Chondrocyte (in vitro differentiated cells): ENCODE measurements at regions not wholly inside any gene's neighbourhood (a gene's known extent, or its start where the extent isn't known, plus 50 kb on each side); places are given as distances from the start of the nearest gene placed in this dataset.
"Not testable (repeated sequence)": the region's sequence is repeated elsewhere in the genome, so short reads cannot be mapped to it uniquely, and the experiment has no call there.

Source experiments
- DNase-seq: peaks from one replicate; pipeline ENCODE4 v3.0.0; 2021; ENCODE audit warnings: mixed read lengths, low spot score
- H3K27ac Mint-ChIP-seq: one replicate; pipeline ENCODE4 v1.8.0; 2021; ENCODE audit warnings: mild to moderate bottlenecking, moderate library complexity, mixed read lengths; ENCODE audit not compliant: unreplicated experiment
- H3K27me3 Mint-ChIP-seq: 2 replicates; pipeline ENCODE4 v1.8.0; 2021; ENCODE audit warnings: low read depth, mixed read lengths
- H3K36me3 Mint-ChIP-seq: 2 replicates; pipeline ENCODE4 v1.8.0; 2021; ENCODE audit warnings: low read depth, mixed read lengths
- H3K4me1 Mint-ChIP-seq: 2 replicates; pipeline ENCODE4 v1.8.0; 2021; ENCODE audit warnings: low read depth, mild to moderate bottlenecking, mixed read lengths
- H3K4me3 Mint-ChIP-seq: one replicate; pipeline ENCODE4 v1.8.0; 2021; ENCODE audit warnings: mild to moderate bottlenecking, moderate library complexity, mixed read lengths; ENCODE audit not compliant: unreplicated experiment
- H3K9me3 Mint-ChIP-seq: 2 replicates; pipeline ENCODE4 v1.8.0; 2021; ENCODE audit warnings: low read depth, mixed read lengths
- TF ChIP-seq, protein P1 (sequence below): fragments of 200-600 bp; sonication (generic); IDR thresholded peaks from 2 replicates; pipeline ENCODE4 v1.5.0; 2021; ENCODE audit warnings: antibody characterized with exemption, mild to moderate bottlenecking, moderate library complexity

DNA sequence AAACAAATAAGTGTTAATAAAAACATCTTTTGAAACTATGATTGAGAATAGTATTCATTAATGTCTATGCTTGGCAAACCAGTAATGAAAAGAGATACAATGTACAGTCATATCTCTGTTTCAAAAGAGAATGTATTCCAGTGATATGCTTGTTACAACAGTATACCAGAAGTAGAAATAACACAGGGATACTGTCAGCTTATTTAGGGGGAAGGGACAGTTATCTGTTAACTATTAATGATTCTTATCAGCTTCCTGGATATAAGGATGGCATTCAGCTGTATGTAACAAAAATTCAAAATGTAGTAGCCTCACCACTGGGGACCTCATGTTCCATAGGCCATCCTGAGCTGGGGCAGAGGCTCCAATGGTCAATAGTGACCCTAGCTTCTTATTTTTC lies 103.8 kb upstream of the TBX18 start:
- TF ChIP-seq, protein P1, sequence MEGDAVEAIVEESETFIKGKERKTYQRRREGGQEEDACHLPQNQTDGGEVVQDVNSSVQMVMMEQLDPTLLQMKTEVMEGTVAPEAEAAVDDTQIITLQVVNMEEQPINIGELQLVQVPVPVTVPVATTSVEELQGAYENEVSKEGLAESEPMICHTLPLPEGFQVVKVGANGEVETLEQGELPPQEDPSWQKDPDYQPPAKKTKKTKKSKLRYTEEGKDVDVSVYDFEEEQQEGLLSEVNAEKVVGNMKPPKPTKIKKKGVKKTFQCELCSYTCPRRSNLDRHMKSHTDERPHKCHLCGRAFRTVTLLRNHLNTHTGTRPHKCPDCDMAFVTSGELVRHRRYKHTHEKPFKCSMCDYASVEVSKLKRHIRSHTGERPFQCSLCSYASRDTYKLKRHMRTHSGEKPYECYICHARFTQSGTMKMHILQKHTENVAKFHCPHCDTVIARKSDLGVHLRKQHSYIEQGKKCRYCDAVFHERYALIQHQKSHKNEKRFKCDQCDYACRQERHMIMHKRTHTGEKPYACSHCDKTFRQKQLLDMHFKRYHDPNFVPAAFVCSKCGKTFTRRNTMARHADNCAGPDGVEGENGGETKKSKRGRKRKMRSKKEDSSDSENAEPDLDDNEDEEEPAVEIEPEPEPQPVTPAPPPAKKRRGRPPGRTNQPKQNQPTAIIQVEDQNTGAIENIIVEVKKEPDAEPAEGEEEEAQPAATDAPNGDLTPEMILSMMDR: no peak
- no peak overlapping the region for H3K4me3 Mint-ChIP-seq
- DNase-seq: no peak
- H3K27ac Mint-ChIP-seq: no peak overlapping the region
- peaks cover 19% of the 10 kb centered on the region for H3K27me3 Mint-ChIP-seq
- H3K4me1 Mint-ChIP-seq: no peaks in the 10 kb centered on the region
- H3K9me3 Mint-ChIP-seq: no peaks in the 10 kb centered on the region
- no peaks in the 10 kb centered on the region for H3K36me3 Mint-ChIP-seq

DNA sequence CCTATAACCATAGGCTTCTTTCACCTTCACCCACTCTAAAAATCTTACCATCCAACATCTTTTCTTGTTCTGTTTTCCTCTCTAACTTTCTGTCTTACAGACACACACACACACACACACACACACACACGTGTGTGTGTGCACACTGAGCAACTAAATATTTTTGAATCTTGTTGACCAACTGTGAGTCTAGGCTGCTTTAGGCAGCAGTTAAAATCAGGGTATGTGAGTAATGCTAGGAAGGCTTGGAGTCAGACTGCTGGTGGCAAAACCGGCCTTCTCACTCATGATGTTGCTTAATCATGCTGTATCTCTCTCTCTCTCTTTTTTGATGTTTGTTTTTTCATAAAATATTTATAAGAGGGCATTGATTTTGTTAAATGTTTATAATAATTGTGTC lies 103.1 kb upstream of the TBX18 start:
- Mint-ChIP-seq H3K9me3 (no peaks in the 10 kb centered on the region), H3K27me3 (peaks cover 19% of the 10 kb centered on the region), H3K4me3 (no peak overlapping the region), H3K36me3 (no peaks in the 10 kb centered on the region), H3K27ac (no peak overlapping the region), H3K4me1 (no peaks in the 10 kb centered on the region)
- TF ChIP-seq, protein P1: no peak
- DNase-seq: no peak

DNA sequence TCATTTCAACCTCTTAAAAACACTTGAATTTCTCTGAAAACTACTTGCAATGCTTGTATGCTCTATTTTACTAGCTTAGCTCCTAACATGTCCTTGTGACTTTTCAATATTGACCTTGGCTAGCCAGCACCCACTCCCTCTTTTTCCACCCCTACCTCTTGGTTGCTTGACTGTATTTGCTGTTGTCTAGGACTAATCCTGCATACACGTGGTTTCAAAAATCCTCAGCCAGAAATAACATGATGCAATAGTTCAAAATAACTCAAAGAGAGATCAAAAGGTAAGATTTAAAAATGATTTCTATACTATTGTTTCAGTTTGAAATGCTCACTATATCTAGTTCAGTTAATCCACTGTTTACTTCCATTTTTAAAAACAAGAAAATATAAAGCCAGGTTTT lies 102.3 kb upstream of the TBX18 start:
- H3K4me3 Mint-ChIP-seq: no peak overlapping the region
- no peaks in the 10 kb centered on the region for H3K36me3 Mint-ChIP-seq
- H3K4me1 Mint-ChIP-seq: no peaks in the 10 kb centered on the region
- no peak overlapping the region for H3K27ac Mint-ChIP-seq
- no peaks in the 10 kb centered on the region for H3K9me3 Mint-ChIP-seq
- TF ChIP-seq, protein P1: no peak
- DNase-seq: no peak
- H3K27me3 Mint-ChIP-seq: peaks cover 15% of the 10 kb centered on the region

DNA sequence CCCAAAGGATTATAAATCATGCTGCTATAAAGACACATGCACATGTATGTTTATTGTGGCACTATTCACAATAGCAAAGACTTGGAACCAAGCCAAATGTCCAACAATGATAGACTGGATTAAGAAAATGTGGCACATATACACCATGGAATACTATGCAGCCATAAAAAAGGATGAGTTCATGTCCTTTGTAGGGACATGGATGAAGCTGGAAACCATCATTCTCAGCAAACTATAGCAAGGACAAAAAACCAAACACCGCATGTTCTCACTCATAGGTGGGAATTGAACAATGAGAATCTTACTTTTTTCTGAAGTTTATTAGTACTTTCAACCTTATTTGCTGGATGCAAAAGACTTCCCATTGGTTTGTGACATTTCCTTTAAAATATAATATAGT lies 101.0 kb upstream of the TBX18 start:
- not testable (repeated sequence) for DNase-seq, H3K27ac Mint-ChIP-seq, H3K4me1 Mint-ChIP-seq, H3K9me3 Mint-ChIP-seq, H3K4me3 Mint-ChIP-seq, H3K36me3 Mint-ChIP-seq
- H3K27me3 Mint-ChIP-seq: peaks cover 17% of the 10 kb centered on the region

DNA sequence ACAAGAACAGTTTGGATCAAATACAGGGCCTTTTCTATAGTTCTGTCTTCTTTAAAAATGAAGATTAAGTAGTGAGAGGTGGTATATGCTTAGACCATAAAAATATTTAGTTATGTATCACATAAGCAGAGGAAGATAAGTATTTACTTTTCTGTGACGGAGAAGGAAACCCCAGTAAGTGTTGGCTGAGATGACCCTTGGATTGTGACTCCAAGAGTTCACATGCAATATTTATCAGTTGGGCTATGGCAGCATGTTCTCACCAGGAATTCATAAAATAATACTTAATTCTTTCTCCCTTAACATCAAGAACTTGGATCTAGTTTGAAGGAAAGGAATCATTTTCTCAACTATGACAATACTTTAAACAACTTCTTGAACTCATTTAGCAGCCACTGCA lies 98.4 kb upstream of the TBX18 start:
- no peaks in the 10 kb centered on the region for H3K9me3 Mint-ChIP-seq
- H3K27ac Mint-ChIP-seq: no peak overlapping the region
- TF ChIP-seq, protein P1: no peak
- H3K4me3 Mint-ChIP-seq: no peak overlapping the region
- DNase-seq: no peak
- no peaks in the 10 kb centered on the region for H3K4me1 Mint-ChIP-seq
- no peaks in the 10 kb centered on the region for H3K36me3 Mint-ChIP-seq
- H3K27me3 Mint-ChIP-seq: peaks cover 13% of the 10 kb centered on the region

DNA sequence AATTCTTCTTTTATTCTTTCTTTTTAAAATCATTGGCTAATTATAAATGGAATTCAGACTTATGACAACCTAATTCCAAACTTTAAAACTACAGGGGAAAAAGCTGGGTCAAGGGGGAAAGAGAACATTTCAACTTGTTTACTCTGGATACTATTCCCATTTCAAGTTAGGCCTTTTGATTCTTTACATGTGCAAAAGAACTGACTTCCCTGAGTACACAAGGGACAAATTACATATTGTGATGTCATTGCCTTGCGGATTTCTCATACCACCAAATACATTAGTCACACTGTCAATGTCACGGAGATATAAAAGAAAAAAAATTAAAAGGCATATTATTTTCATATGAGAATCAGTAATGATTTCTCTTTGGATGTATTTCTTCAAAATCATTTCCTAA lies 96.5 kb upstream of the TBX18 start:
- Mint-ChIP-seq H3K27me3 (peaks cover 21% of the 10 kb centered on the region), H3K4me3 (no peak overlapping the region), H3K36me3 (no peaks in the 10 kb centered on the region), H3K4me1 (no peaks in the 10 kb centered on the region), H3K9me3 (no peaks in the 10 kb centered on the region), H3K27ac (no peak overlapping the region)
- TF ChIP-seq, protein P1: no peak
- DNase-seq: no peak
